Neutrophil (primary cell): ENCODE measurements at regions not wholly inside any gene's neighbourhood (a gene's known extent, or its start where the extent isn't known, plus 50 kb on each side); places are given as distances from the start of the nearest gene placed in this dataset.

Experiments
- H3K27ac ChIP-seq: fragments of 200-600 bp; sonication (generic); 2 replicates; pipeline ENCODE4 v1.5.1; 2016; ENCODE audit warnings: mild to moderate bottlenecking, moderate library complexity
- H3K27me3 ChIP-seq: fragments of 200-600 bp; sonication (generic); 2 replicates; pipeline ENCODE4 v1.6.0; 2016; ENCODE audit warnings: mild to moderate bottlenecking
- H3K36me3 ChIP-seq: fragments of 200-600 bp; sonication (generic); 2 replicates; pipeline ENCODE4 v1.5.1; 2017
- H3K4me1 ChIP-seq, 2 experiments: fragments of 200-600 bp in 1 of 2; sonication (generic) in 1 of 2; 1 replicate in 1 of 2; 2 replicates in 1 of 2; pipeline versions ENCODE4 v1.5.1 to v1.6.1; 2013 to 2016; ENCODE audit warnings: low read depth in 1 of 2, low read length in 1 of 2, mild to moderate bottlenecking in 1 of 2, moderate library complexity in 1 of 2; ENCODE audit not compliant: control insufficient read depth in 1 of 2, insufficient read depth in 1 of 2
- H3K4me3 ChIP-seq, 2 experiments: fragments of 200-600 bp in 1 of 2; sonication (generic) in 1 of 2; 1 replicate in 1 of 2; 2 replicates in 1 of 2; pipeline ENCODE4 v1.5.1; 2013 to 2016; ENCODE audit warnings: low read depth in 1 of 2, low read length in 1 of 2, mild to moderate bottlenecking in 1 of 2, moderate library complexity in 1 of 2
- H3K9me3 ChIP-seq: fragments of 200-600 bp; sonication (generic); 2 replicates; pipeline ENCODE4 v1.5.1; 2016
- CTCF ChIP-seq: fragments of 200-600 bp; sonication (generic); IDR thresholded peaks from 2 replicates; pipeline ENCODE4 v1.5.1; 2016; ENCODE audit warnings: antibody characterized with exemption

- H3K4me1 ChIP-seq = peaks cover 0 to 3% of the 10 kb centered on the region in 2 experiments
- no peaks in the 10 kb centered on the region for H3K36me3 ChIP-seq
- no peak for TF ChIP-seq CTCF
- H3K27ac ChIP-seq = no peak overlapping the region
- no peaks in the 10 kb centered on the region for H3K9me3 ChIP-seq
- no peaks in the 10 kb centered on the region for H3K27me3 ChIP-seq
- no peak overlapping the region for H3K4me3 ChIP-seq
Observed at GRCh38 chr1:228867108-228867950, 132.1 kb downstream of the RHOU start.

- H3K9me3 ChIP-seq = no peaks in the 10 kb centered on the region
- no peaks in the 10 kb centered on the region for H3K36me3 ChIP-seq
- TF ChIP-seq CTCF = no peak
- H3K4me3 ChIP-seq = no peak overlapping the region
- H3K27me3 ChIP-seq = no peaks in the 10 kb centered on the region
- no peak overlapping the region for H3K27ac ChIP-seq
- H3K4me1 ChIP-seq = peaks cover 0 to 3% of the 10 kb centered on the region in 2 experiments
Observed at GRCh38 chr1:228867951-228868730, 132.9 kb downstream of the RHOU start.

GRCh38 chr1:228868731-228869024 lies 133.4 kb downstream of the RHOU start:
- no peak for TF ChIP-seq CTCF
- Histone ChIP-seq H3K27ac (no peak overlapping the region), H3K4me3 (no peak overlapping the region), H3K4me1 (peaks cover 0 to 3% of the 10 kb centered on the region in 2 experiments), H3K9me3 (no peaks in the 10 kb centered on the region), H3K27me3 (no peaks in the 10 kb centered on the region), H3K36me3 (no peaks in the 10 kb centered on the region)

GRCh38 chr1:228869312-228869824 lies 134.1 kb downstream of the RHOU start:
- H3K36me3 ChIP-seq = no peaks in the 10 kb centered on the region
- no peak for TF ChIP-seq CTCF
- H3K9me3 ChIP-seq = no peaks in the 10 kb centered on the region
- H3K4me1 ChIP-seq = peaks cover 0 to 2% of the 10 kb centered on the region in 2 experiments
- H3K27ac ChIP-seq = no peak overlapping the region
- H3K27me3 ChIP-seq = no peaks in the 10 kb centered on the region
- H3K4me3 ChIP-seq = no peak overlapping the region

GRCh38 chr1:228870041-228870713 lies 134.9 kb downstream of the RHOU start:
- no peaks in the 10 kb centered on the region for H3K4me1 ChIP-seq
- no peaks in the 10 kb centered on the region for H3K9me3 ChIP-seq
- H3K27ac ChIP-seq = no peak overlapping the region
- H3K27me3 ChIP-seq = no peaks in the 10 kb centered on the region
- H3K36me3 ChIP-seq = no peaks in the 10 kb centered on the region
- no peak for TF ChIP-seq CTCF
- no peak overlapping the region for H3K4me3 ChIP-seq
